A549 (cell line): ENCODE measurements at regions not wholly inside any gene's neighbourhood (a gene's known extent, or its start where the extent isn't known, plus 50 kb on each side); places are given as distances from the start of the nearest gene placed in this dataset.
A peak's percentile ranks its signal among the peaks of the same experiment; 100 is the strongest.

Source experiments
- ATAC-seq, 2 experiments: fragments of 200-7000 bp in 1 of 2; fragments of >200 bp in 1 of 2; cut with Nextera tagmentation in 1 of 2; cut with Tn5 transposase in 1 of 2; 3 replicates each; pipeline versions ENCODE4 v1.8.0 to v1.9.1; 2018 to 2020; ENCODE audit warnings: mild to moderate bottlenecking in 1 of 2, moderate library complexity in 1 of 2
- CTCF ChIA-PET: fragments of 300-600 bp; sonication (Branson Sonifier 250); formaldehyde crosslinking; extraction: SDS; loops from one replicate; lab custom pipeline; 2021; ENCODE audit warnings: antibody characterized with exemption, inconsistent platforms; lab: Yijun Ruan, JAX
- POLR2A ChIA-PET: fragments of 350-600 bp; formaldehyde crosslinking; extraction: SDS; loops from one replicate; lab custom pipeline; 2021; ENCODE audit warnings: antibody characterized with exemption, inconsistent platforms; lab: Yijun Ruan, JAX
- DNase-seq, 2 experiments: peaks; one replicate each; pipeline versions ENCODE4 v3.0.0 to v3.0.0-alpha.2; 2011 to 2016; ENCODE audit warnings: low read depth in 1 of 2, low spot score in 1 of 2
- FAIRE-seq: peaks from 2 replicates; lab custom pipeline; 2011; peaks lifted over from hg19 to GRCh38; lab: Jason Lieb, UNC
- H3K27ac ChIP-seq, 2 experiments: fragments of >200 bp; sonication (Bioruptor Twin); formaldehyde crosslinking; 3 replicates each; pipeline ENCODE4 v1.5.1; 2016 to 2017
- H3K4me1 ChIP-seq: fragments of >200 bp; sonication (Bioruptor Twin); formaldehyde crosslinking; 3 replicates; pipeline ENCODE4 v1.6.1; 2016
- H3K4me2 ChIP-seq: fragments of >200 bp; sonication (Bioruptor Twin); formaldehyde crosslinking; 3 replicates; pipeline ENCODE4 v1.6.1; 2016
- H3K4me3 ChIP-seq: fragments of >200 bp; sonication (Bioruptor Twin); formaldehyde crosslinking; 3 replicates; pipeline ENCODE4 v1.5.1; 2016
- H3K9me3 ChIP-seq: fragments of >200 bp; sonication (Bioruptor Twin); formaldehyde crosslinking; 3 replicates; pipeline ENCODE4 v1.6.1; 2016
- BHLHE40 ChIP-seq: IDR thresholded peaks from 2 replicates; pipeline ENCODE4 v1.6.1; 2012; ENCODE audit warnings: low read depth, low read length, inconsistent platforms
- CBX2 ChIP-seq: fragments of 200-600 bp; sonication (generic); IDR thresholded peaks from 2 replicates; pipeline ENCODE4 v1.6.1; 2016; ENCODE audit warnings: low read depth, mild to moderate bottlenecking, borderline replicate concordance
- CEBPB ChIP-seq, 2 experiments: fragments of >200 bp in 1 of 2; sonication (Bioruptor Twin) in 1 of 2; formaldehyde crosslinking in 1 of 2; IDR thresholded peaks; 2 replicates each; pipeline ENCODE4 v1.6.1; 2012 to 2016
- EHF ChIP-seq: fragments of 250-450 bp; sonication (Bioruptor Pico); IDR thresholded peaks from 2 replicates; pipeline ENCODE4 v1.5.0; 2020; ENCODE audit warnings: mild to moderate bottlenecking
- ESRRA ChIP-seq: fragments of 150-350 bp; IDR thresholded peaks from 2 replicates; pipeline ENCODE4 v1.6.1; 2014; ENCODE audit warnings: mild to moderate bottlenecking, low read length, borderline replicate concordance
- GATA3 ChIP-seq: IDR thresholded peaks from 2 replicates; pipeline ENCODE4 v1.6.1; 2012; ENCODE audit warnings: borderline replicate concordance
- HDAC2 ChIP-seq: fragments of 200-600 bp; sonication (generic); IDR thresholded peaks from 2 replicates; pipeline ENCODE4 v1.6.1; 2016
- HEYL ChIP-seq: fragments of 250-450 bp; sonication (Bioruptor Pico); IDR thresholded peaks from 2 replicates; pipeline ENCODE4 v1.8.0; 2021; ENCODE audit warnings: mild to moderate bottlenecking, moderate library complexity
- HOXB13 ChIP-seq: fragments of 250-450 bp; sonication (Bioruptor Pico); IDR thresholded peaks from 2 replicates; pipeline ENCODE4 v1.5.0; 2020; ENCODE audit warnings: low read depth, mild to moderate bottlenecking, moderate library complexity
- KDM5A ChIP-seq: fragments of 200-600 bp; sonication (generic); IDR thresholded peaks from 2 replicates; pipeline ENCODE4 v1.6.1; 2016; ENCODE audit warnings: antibody characterized with exemption, mild to moderate bottlenecking
- MAFK ChIP-seq: fragments of 450-650 bp; IDR thresholded peaks from 2 replicates; pipeline ENCODE4 v1.6.1; 2014; ENCODE audit not compliant: partially characterized antibody
- MAZ ChIP-seq: fragments of 150-350 bp; IDR thresholded peaks from 2 replicates; pipeline ENCODE4 v1.6.1; 2014; ENCODE audit warnings: antibody characterized with exemption, low read depth, low read length, borderline replicate concordance
- NR3C1 ChIP-seq: fragments of >200 bp; sonication (Bioruptor Twin); formaldehyde crosslinking; IDR thresholded peaks from 3 replicates; pipeline ENCODE4 v1.6.1; 2017
- POLR2AphosphoS2 ChIP-seq: conservative IDR thresholded peaks from 2 replicates; pipeline ENCODE4 v1.6.1; 2012; ENCODE audit warnings: low read length, improper control_type of control experiment, inconsistent platforms
- RAD21 ChIP-seq, 2 experiments: fragments of >200 bp in 1 of 2; sonication (Bioruptor Twin) in 1 of 2; formaldehyde crosslinking in 1 of 2; IDR thresholded peaks in 1 of 2; conservative IDR thresholded peaks in 1 of 2; 2 replicates in 1 of 2; 3 replicates in 1 of 2; pipeline ENCODE4 v1.6.1; 2012 to 2018; ENCODE audit warnings: inconsistent platforms in 1 of 2
- RARB ChIP-seq: fragments of 250-450 bp; sonication (Bioruptor Pico); IDR thresholded peaks from 2 replicates; pipeline ENCODE4 v1.8.0; 2021; ENCODE audit warnings: mild to moderate bottlenecking, moderate library complexity
- RNF2 ChIP-seq: fragments of 200-600 bp; sonication (generic); IDR thresholded peaks from 2 replicates; pipeline ENCODE4 v1.6.1; 2016; ENCODE audit warnings: low read depth, mild to moderate bottlenecking, antibody characterized with exemption, moderate library complexity, borderline replicate concordance
- SREBF2 ChIP-seq: fragments of 450-650 bp; IDR thresholded peaks from 2 replicates; pipeline ENCODE4 v1.6.1; 2014; ENCODE audit warnings: mild to moderate bottlenecking, moderate library complexity
- ZFP36 ChIP-seq: fragments of 450-650 bp; IDR thresholded peaks from 2 replicates; pipeline ENCODE4 v1.6.1; 2014; ENCODE audit warnings: borderline replicate concordance; ENCODE audit not compliant: partially characterized antibody
- ZSCAN20 ChIP-seq: fragments of 250-450 bp; sonication (Bioruptor Pico); IDR thresholded peaks from 2 replicates; pipeline ENCODE4 v1.8.0; 2022; ENCODE audit warnings: mild to moderate bottlenecking, moderate library complexity
- WGBS: methylation state at CpG from one replicate; pipeline ENCODE4 v1.1.6; 2017; ENCODE audit errors: missing lambda C conversion rate; 5-methylcytosine and 5-hydroxymethylcytosine counted together
- TF ChIP-seq, protein P1 (sequence below): IDR thresholded peaks from 2 replicates; pipeline ENCODE4 v1.6.1; 2012
- TF ChIP-seq, protein P2 (sequence below): fragments of 150-350 bp; IDR thresholded peaks from 2 replicates; pipeline ENCODE4 v1.6.1; 2014; ENCODE audit warnings: low read depth, mild to moderate bottlenecking, low read length
- TF ChIP-seq, protein P3 (sequence below): fragments of 250-450 bp; sonication (Bioruptor Pico); IDR thresholded peaks from 2 replicates; pipeline ENCODE4 v1.5.0; 2020; ENCODE audit warnings: low read depth, mild to moderate bottlenecking, moderate library complexity
- TF ChIP-seq, protein P4 (sequence below): fragments of 250-450 bp; sonication (Bioruptor Pico); IDR thresholded peaks from 2 replicates; pipeline ENCODE4 v1.5.0; 2021; ENCODE audit warnings: mild to moderate bottlenecking, moderate library complexity, borderline replicate concordance
- TF ChIP-seq, protein P5 (sequence below): fragments of >200 bp; sonication (Bioruptor Twin); formaldehyde crosslinking; IDR thresholded peaks from 2 replicates; pipeline ENCODE4 v1.6.1; 2016
- TF ChIP-seq, protein P6 (sequence below): fragments of >200 bp; sonication (Bioruptor Twin); formaldehyde crosslinking; IDR thresholded peaks from 3 replicates; pipeline ENCODE4 v1.5.1; 2016
- TF ChIP-seq, protein P7 (sequence below): fragments of 200-600 bp; sonication (generic); IDR thresholded peaks from 2 replicates; pipeline ENCODE4 v1.6.1; 2016; ENCODE audit warnings: antibody characterized with exemption, mild to moderate bottlenecking, moderate library complexity

DNA sequence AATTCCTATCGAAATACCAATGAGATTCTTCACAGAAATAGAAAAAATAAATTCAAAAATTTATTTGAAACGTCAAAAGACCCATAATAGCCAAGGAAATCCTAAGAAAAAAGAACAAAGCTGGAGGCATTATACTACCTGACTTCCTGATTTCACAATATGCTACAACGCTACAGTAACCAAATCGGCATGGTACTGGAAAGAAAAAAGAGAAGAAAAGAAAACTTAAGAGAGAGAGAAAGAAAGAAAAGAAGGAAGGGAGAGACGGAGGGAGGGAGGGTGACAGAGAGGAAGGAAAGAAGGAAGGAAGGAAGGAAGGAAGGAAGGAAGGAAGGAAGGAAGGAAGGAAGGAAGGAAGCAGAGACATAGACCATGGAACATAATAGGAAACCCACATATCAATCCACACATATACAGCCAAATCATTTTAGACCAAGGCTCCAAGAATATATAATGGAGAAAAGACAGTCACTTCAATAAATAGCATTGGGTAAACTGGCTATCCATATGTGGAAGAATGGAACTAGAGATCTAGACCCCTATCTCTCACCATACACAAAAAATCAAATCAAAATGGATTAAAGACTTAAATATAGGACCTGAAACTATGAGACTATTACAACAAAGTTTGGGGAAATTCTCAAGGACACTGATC, 118.6 kb upstream of the CNTN4 start:
- POLR2A ChIA-PET: no interaction called here
- H3K4me3 ChIP-seq: no peak overlapping the region
- WGBS: 5% methylated on average over 5 of the region's 5 CpGs
- H3K4me1 ChIP-seq: no peaks in the 10 kb centered on the region
- no peaks in the 10 kb centered on the region for H3K9me3 ChIP-seq
- FAIRE-seq: no peak
- TF ChIP-seq MAFK (no peak), ESRRA (no peak), MAZ (no peak), ZSCAN20 (no peak), SREBF2 (no peak), HOXB13 (CRISPR knock-in tag) (no peak), ZFP36 (no peak), HDAC2 (no peak), KDM5A (no peak), CBX2 (no peak), RARB (CRISPR knock-in tag) (no peak), NR3C1 (no peak), HEYL (no peak), POLR2AphosphoS2 (no peak), CEBPB (IDR thresholded peaks at IDR 0.05) (no peak), BHLHE40 (no peak)
- TF ChIP-seq, protein P1, sequence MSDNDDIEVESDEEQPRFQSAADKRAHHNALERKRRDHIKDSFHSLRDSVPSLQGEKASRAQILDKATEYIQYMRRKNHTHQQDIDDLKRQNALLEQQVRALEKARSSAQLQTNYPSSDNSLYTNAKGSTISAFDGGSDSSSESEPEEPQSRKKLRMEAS: no peak
- TF ChIP-seq, protein P2, sequence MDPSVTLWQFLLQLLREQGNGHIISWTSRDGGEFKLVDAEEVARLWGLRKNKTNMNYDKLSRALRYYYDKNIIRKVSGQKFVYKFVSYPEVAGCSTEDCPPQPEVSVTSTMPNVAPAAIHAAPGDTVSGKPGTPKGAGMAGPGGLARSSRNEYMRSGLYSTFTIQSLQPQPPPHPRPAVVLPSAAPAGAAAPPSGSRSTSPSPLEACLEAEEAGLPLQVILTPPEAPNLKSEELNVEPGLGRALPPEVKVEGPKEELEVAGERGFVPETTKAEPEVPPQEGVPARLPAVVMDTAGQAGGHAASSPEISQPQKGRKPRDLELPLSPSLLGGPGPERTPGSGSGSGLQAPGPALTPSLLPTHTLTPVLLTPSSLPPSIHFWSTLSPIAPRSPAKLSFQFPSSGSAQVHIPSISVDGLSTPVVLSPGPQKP: no peak
- TF ChIP-seq, protein P3, sequence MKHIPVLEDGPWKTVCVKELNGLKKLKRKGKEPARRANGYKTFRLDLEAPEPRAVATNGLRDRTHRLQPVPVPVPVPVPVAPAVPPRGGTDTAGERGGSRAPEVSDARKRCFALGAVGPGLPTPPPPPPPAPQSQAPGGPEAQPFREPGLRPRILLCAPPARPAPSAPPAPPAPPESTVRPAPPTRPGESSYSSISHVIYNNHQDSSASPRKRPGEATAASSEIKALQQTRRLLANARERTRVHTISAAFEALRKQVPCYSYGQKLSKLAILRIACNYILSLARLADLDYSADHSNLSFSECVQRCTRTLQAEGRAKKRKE (CRISPR knock-in tag): no peak
- TF ChIP-seq, protein P4, sequence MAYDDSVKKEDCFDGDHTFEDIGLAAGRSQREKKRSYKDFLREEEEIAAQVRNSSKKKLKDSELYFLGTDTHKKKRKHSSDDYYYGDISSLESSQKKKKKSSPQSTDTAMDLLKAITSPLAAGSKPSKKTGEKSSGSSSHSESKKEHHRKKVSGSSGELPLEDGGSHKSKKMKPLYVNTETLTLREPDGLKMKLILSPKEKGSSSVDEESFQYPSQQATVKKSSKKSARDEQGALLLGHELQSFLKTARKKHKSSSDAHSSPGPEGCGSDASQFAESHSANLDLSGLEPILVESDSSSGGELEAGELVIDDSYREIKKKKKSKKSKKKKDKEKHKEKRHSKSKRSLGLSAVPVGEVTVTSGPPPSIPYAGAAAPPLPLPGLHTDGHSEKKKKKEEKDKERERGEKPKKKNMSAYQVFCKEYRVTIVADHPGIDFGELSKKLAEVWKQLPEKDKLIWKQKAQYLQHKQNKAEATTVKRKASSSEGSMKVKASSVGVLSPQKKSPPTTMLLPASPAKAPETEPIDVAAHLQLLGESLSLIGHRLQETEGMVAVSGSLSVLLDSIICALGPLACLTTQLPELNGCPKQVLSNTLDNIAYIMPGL (CRISPR knock-in tag): no peak
- TF ChIP-seq, all 56 proteins: peak for 0
- Histone ChIP-seq H3K27ac (no peak overlapping the region), H3K4me2 (no peak overlapping the region)
- DNase-seq (no peak), ATAC-seq (no peak)
- CTCF ChIA-PET: no interaction called here

DNA sequence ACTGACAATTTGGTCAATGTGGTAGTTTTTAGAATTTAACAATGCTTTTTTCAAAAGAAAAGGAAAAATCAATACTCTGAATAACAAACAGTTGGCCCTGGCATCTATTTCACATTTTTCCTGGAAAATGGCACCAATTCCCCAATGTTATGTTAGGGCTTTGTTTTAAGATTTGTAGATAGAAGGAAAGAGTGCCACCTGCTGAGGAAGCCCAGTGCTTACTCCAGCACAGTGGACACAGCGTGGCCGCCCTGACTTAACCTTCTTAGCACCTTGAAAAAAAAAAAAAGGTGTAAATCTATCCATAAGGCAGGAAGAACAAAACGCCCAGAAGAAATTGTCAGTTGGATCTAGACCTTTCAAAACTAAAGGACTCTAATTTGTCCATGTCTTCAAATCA, 110.7 kb upstream of the CNTN4 start:
- no peaks in the 10 kb centered on the region for H3K4me1 ChIP-seq
- ATAC-seq (no peak), DNase-seq (peak in 1 of 2 experiments; percentile 4), FAIRE-seq (no peak)
- H3K4me2 ChIP-seq: no peak overlapping the region
- 8% methylated on average over 3 of the region's 3 CpGs for WGBS
- CTCF ChIA-PET: no interaction called here
- no peak overlapping the region for H3K27ac ChIP-seq
- H3K4me3 ChIP-seq: no peak overlapping the region
- no peaks in the 10 kb centered on the region; the same call in 2 of the 3 replicates for H3K9me3 ChIP-seq
- POLR2A ChIA-PET: no interaction called here
- TF ChIP-seq, protein P3 (CRISPR knock-in tag): no peak
- no peak for TF ChIP-seq EHF (CRISPR knock-in tag)
- TF ChIP-seq HEYL: no peak
- no peak for TF ChIP-seq RAD21 (conservative IDR thresholded peaks at IDR 0.05 in 1 of 2, IDR thresholded peaks at IDR 0.05 in 1 of 2)
- no peak for TF ChIP-seq RNF2
- TF ChIP-seq GATA3: no peak
- no peak for TF ChIP-seq ZFP36
- TF ChIP-seq, protein P5, sequence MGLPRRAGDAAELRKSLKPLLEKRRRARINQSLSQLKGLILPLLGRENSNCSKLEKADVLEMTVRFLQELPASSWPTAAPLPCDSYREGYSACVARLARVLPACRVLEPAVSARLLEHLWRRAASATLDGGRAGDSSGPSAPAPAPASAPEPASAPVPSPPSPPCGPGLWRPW: no peak
- TF ChIP-seq, protein P6, sequence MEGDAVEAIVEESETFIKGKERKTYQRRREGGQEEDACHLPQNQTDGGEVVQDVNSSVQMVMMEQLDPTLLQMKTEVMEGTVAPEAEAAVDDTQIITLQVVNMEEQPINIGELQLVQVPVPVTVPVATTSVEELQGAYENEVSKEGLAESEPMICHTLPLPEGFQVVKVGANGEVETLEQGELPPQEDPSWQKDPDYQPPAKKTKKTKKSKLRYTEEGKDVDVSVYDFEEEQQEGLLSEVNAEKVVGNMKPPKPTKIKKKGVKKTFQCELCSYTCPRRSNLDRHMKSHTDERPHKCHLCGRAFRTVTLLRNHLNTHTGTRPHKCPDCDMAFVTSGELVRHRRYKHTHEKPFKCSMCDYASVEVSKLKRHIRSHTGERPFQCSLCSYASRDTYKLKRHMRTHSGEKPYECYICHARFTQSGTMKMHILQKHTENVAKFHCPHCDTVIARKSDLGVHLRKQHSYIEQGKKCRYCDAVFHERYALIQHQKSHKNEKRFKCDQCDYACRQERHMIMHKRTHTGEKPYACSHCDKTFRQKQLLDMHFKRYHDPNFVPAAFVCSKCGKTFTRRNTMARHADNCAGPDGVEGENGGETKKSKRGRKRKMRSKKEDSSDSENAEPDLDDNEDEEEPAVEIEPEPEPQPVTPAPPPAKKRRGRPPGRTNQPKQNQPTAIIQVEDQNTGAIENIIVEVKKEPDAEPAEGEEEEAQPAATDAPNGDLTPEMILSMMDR: no peak
- TF ChIP-seq, protein P7, sequence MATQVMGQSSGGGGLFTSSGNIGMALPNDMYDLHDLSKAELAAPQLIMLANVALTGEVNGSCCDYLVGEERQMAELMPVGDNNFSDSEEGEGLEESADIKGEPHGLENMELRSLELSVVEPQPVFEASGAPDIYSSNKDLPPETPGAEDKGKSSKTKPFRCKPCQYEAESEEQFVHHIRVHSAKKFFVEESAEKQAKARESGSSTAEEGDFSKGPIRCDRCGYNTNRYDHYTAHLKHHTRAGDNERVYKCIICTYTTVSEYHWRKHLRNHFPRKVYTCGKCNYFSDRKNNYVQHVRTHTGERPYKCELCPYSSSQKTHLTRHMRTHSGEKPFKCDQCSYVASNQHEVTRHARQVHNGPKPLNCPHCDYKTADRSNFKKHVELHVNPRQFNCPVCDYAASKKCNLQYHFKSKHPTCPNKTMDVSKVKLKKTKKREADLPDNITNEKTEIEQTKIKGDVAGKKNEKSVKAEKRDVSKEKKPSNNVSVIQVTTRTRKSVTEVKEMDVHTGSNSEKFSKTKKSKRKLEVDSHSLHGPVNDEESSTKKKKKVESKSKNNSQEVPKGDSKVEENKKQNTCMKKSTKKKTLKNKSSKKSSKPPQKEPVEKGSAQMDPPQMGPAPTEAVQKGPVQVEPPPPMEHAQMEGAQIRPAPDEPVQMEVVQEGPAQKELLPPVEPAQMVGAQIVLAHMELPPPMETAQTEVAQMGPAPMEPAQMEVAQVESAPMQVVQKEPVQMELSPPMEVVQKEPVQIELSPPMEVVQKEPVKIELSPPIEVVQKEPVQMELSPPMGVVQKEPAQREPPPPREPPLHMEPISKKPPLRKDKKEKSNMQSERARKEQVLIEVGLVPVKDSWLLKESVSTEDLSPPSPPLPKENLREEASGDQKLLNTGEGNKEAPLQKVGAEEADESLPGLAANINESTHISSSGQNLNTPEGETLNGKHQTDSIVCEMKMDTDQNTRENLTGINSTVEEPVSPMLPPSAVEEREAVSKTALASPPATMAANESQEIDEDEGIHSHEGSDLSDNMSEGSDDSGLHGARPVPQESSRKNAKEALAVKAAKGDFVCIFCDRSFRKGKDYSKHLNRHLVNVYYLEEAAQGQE: no peak
